ENCODE measurements at regions not wholly inside any gene's neighbourhood (a gene's known extent, or its start where the extent isn't known, plus 50 kb on each side); places are given as distances from the start of the nearest gene placed in this dataset.

DNA sequence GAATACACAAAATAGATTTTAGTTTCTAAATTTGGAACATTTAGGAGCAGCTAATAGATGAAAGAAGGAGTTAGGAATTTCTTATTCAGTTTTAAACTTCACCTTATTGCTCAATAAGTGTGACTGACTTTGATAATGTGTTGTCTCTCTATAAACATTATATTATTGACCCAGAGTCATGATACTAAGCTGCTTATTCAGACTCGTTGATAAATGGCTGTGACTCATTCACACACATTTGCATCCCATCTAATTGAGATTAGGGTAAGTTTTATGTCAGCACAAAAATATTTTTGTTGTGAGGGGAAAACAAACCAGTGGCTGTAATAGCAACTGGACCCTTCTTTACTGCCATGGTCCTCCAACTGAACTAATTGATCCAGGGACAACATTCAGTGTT lies 137.6 kb downstream of the GOLIM4 start:
- DNase-seq, result no peak

DNA sequence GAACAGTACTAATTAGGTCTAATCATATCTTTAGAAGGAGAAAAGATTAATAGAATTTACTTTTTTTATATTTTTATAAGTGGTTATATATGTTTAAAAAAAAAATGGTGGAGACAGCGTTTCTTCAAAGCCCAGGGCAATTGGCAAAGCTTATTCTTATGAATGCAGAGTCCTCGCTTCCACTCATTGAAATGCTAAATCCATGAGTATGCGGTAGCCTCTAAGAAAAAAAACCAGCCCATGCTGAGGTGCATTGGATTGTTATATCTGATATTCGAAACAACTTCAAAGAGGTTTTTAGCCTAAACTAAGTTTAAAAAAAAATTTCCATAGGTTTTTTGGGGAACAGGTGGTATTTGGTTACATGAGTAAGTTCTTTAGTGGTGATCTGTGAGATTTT lies 142.8 kb downstream of the GOLIM4 start:
- no peak for DNase-seq

DNA sequence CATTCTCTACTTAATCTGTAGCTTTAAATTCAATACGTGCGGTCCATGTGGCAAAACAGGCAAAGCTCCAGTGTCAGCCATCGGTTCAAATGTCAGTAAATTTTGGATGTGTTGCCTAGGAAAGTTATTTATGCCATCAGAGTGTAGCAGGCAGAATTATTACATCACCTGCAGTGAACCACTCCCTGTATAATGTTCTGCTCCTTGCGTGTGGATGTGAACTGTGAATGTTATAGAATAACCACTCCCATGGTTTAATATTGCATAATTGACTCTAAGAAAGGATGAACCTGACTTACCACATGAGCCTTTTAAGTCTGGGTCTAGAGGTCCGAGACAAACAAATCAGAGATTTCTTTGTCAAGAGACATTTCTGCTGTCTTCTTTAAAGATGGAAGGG lies 145.5 kb downstream of the GOLIM4 start:
- no peak for DNase-seq

DNA sequence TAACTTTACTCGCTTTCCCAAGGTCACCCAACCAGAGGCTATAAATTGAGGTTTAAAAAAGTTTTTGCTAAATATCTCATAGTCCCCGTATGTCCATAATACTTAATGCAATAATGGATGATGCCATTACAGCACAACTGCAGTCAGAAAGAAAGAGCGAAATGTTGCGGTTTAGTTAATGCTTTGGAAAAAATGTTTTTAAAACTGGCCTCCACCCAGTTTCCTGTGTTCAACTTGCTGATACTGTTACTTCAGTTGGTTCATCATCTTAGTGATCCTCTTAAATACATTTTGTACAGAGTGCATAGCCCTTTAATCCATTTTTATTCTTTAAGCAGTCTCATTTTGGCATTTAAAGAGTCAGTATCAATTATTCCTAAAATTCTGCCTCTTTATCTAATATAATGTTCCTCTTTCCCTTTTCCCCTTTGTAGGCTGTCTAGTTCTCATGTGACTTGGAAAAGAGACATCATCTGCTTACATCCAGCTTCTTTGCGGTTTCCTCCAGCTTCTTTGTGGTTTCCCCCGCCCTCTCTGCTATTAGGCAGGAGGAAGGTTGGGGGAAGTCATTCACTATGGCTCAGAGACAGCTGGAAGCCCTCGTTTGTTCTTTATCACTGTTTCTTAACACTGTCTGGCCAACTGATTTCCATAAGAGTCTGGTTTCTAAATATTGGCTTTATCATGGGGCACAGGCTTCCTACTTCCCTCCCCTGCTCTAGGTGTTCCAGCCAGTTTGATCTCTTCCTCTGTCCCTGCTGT lies 154.3 kb downstream of the GOLIM4 start:
- DNase-seq, result no peak

- DNase-seq, result no peak
These were observed 155.5 kb downstream of the GOLIM4 start for GRCh38 chr3:167940241-167940640.

DNA sequence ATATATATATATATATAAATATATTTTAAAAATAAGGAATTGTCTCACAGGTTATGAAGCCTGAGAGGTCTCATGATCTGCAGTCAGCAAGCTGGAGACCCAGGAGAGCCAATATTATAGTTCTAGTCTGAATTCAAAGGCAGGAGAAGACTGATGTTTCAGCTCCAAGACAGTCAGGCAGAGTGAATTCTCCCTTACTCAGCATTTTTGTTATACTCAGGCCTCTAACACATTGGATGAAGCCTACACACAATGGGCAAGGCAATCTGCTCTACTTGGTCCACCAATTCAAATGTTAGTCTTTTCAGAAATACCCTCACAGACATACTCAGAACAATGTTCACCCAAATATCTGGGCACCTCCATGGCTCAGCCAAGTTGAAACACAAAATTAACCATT lies 157.2 kb downstream of the GOLIM4 start:
- no peak for DNase-seq

DNA sequence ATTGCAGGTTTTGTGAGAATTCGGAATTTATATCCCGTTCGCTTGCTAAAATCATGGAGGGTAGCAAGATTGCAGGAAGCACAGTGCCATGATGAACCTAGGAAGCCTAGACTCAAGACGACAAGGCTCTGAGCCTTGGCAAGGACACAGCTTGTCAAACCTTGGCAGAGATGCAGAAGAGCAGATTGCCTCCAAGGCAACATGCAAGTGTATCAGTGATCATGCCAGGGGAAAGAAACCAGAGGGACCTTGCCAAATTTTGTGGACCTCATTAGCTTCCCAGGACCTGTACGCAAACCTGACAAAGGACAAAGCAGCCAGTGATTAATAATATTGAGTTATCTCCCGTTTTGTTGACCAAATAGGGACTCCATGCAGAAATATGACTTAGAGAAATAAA lies 159.7 kb downstream of the GOLIM4 start:
- no peak for DNase-seq

DNA sequence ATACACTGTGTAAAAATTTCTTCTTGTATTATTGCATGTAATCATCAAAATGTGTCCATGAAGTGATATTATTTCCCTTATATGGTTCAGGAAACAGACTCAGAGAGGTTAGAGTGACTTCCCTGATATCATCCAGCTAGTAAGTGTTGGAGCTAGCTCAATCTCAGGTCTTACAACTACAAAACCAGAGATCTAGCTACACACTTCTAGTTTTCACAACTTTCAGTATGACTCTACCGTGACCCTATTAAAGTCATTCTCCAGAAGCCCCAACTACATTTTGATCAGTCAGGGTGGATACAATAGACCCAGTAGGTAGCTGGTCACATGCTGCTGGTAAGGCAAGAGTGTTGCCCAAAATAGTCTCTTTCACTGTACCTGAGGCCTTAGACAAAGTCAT lies 165.3 kb downstream of the GOLIM4 start:
- DNase-seq, result no peak

GRCh38 chr3:167929968-167930367 lies 165.8 kb downstream of the GOLIM4 start:
- no peak for DNase-seq

DNA sequence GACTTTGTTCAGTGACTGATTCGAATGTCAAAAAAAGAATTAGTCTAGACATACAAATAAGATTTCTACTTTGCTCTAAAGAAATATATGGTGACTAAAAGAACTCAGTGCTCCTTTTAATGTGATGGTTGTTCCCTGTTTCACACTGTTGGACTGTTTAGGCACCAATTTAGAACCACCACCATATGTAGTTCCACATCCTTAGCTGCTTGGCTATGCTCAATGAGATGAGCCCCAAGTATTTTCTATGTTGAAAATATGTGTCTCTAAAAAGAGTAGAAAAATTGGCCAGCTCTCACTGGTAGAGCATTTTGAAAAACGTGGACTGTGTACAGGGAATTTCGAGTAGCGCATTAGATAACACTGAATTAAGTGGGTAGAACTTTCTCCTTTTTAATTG lies 167.3 kb downstream of the GOLIM4 start:
- DNase-seq, result no peak

DNA sequence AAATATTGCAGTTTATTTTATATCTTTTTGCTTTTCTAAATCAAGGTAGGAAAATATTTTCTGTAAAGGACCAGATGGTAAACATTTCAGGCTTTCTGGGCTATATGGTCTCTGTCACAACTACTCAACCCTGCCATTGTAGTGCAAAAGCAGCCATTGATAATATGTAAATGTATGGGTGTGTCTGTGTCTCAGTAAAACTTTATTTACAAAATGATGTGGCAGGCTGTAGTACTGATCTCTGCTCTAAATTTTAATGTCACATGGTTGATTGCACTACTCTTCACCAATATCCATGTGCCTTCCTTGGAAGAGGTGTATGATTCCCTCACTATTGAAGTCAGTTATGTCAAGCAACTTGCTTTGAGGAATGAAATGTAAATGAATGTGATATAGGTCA lies 175.0 kb downstream of the GOLIM4 start:
- DNase-seq, result no peak

- DNase-seq, result no peak
These were observed 176.1 kb downstream of the GOLIM4 start for GRCh38 chr3:167919590-167919989.

DNA sequence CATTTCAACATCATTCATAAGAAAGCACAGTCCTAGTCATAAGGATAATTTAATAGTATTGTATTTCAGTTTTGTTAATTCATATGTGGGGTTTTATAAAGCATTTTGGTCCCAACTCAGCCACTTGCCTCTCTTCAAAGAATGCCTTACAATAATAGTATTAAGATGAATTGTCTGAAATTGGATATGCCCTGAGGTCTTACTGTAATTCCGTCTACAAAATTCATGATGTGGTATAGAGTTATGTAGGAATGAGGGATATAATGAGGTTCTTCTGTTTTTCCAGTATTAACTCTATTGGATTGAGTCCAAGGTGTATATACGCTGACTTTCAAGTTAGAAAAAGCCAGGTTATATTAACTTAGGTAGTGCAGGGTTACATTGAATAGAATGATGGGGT lies 177.0 kb downstream of the GOLIM4 start:
- no peak for DNase-seq

DNA sequence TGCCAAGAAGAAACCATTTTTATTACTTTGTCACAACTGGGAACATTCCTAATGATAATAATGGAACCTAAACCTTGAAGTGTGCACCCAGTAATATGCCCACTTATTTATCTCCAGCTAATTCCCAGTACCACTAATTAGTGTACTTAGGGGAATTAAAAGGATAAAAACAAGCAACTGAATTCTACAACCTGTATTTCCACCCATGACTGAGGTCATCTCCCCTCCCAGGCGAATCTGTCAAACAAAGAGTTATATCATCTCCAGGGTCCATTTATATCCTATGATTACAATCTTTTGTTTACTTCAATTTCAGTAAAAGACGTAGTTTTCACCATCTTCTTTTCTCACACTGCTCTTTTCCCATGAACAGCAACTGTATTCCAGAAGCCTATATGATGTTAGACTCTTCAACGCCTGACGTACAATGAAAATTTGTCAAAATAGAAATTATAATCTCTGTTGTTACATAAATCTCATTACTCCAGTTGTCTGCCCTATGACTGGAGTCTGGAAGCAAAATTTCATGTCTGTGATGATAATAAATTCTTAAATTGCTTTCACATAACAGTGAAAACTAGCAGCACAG lies 177.6 kb downstream of the GOLIM4 start:
- DNase-seq, result no peak

DNA sequence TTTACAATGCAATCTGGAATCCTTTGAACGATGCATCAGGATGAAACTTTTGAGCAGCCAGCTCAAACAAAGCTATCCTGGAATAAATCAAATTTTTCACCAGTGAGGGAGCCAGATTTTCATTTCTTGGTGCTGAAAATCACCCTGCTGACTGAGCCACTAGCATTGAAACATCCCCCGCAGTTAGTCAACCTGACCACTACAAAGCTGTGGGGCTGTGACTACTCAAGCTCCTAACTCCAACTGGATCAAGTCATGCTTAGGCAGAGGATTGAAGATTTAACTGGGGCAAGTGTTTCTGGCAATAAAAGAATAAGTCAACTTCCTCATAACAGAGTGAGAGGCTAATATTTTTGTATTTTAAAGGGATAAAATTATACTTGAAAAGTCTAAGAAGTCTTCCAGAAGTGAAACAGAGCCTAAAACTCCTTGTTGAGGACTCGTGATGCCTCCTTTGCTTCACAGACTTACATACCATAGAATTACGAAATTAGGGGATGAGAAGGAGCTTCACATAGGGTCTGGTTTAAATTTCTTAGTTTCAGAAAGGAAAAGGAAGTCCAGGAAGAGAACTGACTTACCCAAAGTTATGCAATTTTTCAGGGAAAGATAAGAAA lies 177.8 kb downstream of the SERPINI1 start:
- DNase-seq, result no peak

GRCh38 chr3:167909952-167910351 lies 174.4 kb downstream of the SERPINI1 start:
- no peak for DNase-seq

DNA sequence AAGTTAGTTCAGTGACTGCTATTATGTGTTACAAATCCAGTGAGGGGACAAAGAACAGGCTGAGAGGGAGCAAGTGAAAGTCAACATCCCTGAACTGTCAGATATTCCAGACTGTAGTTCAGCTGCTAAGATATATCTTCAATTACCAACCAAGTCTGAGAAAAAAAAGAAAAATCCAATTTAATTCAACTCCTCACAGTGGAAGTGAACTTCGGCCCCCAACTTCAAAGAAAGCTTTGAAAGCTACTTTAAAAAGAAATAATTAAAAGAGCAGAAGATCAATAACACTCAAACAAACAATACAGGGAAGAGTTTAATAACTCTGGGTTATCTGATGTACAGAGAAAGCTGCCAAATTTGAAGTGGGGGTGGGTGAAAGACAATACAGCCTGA lies 174.0 kb downstream of the SERPINI1 start:
- no peak for DNase-seq

- DNase-seq, result no peak
These were observed 173.4 kb downstream of the SERPINI1 start for GRCh38 chr3:167908746-167909503.

DNA sequence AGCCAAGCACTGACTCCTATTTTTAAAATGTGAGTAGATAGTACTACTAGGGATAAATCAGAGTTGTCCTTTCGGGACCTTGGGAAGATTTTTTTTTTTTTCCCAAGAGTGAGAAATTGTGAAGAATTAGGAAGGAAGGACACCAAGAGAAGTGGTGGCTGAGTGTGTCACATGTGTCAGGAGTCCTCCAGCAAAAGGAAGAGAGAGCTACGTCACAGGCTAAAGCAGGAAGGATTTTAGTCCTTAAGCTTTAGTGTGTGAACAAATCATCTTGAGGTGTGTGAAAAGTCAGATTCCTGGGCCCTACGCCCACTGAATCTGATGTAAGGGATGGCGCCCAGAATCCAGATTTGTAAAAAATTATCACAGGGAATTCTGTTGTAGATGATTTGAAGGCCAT lies 172.7 kb downstream of the SERPINI1 start:
- no peak for DNase-seq

- no peak for DNase-seq
These were observed 165.6 kb downstream of the SERPINI1 start for GRCh38 chr3:167901138-167901537.

DNA sequence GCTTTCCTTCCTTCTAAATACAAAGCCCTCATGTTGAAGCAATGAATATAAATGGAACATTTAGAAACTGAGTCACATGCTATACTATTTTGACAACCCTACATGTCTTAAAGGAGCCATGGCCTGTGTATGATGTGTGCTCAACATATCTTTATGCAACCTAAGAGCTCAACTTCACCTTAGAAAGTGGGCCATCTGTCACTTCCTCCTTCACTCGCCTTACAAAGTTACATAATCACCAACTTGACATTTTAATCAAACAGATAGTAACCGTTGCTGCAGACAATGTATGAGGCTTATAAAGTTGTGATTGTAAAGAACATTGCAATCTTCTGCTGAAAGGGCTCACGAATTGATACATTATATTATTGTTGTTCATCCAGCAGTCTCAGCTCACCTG lies 163.6 kb downstream of the SERPINI1 start:
- no peak for DNase-seq

DNA sequence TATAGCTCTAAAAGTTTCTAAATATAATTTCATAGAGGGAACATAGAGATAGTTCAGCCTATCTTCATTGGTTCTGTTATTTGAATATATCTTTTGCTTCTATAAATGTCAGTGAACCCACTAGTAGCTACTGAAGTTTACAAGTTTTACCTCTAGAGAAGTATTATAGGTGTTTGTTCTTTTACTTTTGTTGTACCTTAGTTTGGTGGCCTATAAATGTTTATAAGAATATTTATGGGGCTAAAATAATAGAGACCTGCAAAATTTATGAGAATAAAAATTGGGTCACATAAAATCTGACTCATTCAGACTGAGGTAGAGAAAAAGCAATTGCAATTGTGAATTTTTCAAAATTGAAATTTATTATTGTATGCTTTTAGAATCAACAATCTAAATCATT lies 162.6 kb downstream of the SERPINI1 start:
- DNase-seq, result no peak

DNA sequence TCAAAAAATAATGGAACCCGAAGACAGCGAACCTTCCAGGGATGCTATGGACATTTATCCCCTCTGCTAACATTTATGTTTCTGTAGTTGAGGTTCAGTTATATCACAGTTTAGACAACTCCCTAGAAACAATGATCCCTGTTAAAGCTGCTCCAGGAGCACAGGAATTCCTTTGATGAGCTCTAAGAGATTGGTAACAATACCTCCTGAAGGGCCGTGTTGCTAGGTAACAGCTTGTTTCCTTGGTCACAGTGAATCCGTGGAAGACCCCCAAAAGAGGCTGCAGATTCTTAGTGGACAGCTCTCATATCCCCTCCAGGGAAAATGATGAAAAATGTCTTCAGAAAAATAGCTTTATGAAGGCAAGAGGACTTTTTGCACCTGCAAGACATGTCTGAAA lies 160.2 kb downstream of the SERPINI1 start:
- DNase-seq, result no peak

DNA sequence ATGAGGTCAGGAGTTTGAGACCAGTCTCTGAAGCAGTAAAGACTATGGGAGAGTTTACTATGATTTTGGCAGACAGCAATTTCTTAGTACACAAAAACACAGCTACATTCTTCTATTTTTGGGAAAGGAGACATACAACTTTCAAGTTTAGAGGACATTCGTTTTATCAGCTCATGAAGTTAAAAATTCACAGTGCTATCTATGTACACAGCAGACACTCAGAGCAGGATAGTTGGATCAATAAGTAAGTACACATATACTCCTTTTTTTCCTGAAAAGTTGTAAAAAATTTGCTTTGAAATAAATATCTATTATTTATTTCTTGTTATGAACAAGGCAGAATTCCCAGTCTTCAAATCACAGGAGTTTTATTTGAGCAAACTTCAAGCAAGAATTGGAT lies 159.7 kb downstream of the SERPINI1 start:
- DNase-seq, result no peak
